HEK293T (cell line): ENCODE measurements at regions not wholly inside any gene's neighbourhood (a gene's known extent, or its start where the extent isn't known, plus 50 kb on each side); places are given as distances from the start of the nearest gene placed in this dataset.

ENCODE experiments used
- ARNT ChIP-seq: fragments of 450-650 bp; IDR thresholded peaks from 2 replicates; pipeline ENCODE4 v1.6.1; 2017; ENCODE audit warnings: mild to moderate bottlenecking
- FOXK2 ChIP-seq: fragments of 450-650 bp; IDR thresholded peaks from 2 replicates; pipeline ENCODE4 v1.6.1; 2016; ENCODE audit warnings: mild to moderate bottlenecking

GRCh38 chr18:72605376-72605775 is 61.2 kb upstream of the CBLN2 start:
- no peak for TF ChIP-seq ARNT
- TF ChIP-seq FOXK2: no peak
